Epithelial cell of esophagus (primary cell): ENCODE measurements at regions not wholly inside any gene's neighbourhood (a gene's known extent, or its start where the extent isn't known, plus 50 kb on each side); places are given as distances from the start of the nearest gene placed in this dataset.

Experiments
- DNase-seq: peaks from one replicate; pipeline ENCODE4 v3.0.0; 2010; ENCODE audit warnings: low read depth
- H3K4me3 ChIP-seq: 2 replicates; pipeline ENCODE4 v1.5.1; 2011; ENCODE audit warnings: mild to moderate bottlenecking, low read length, control low read depth
- CTCF ChIP-seq: IDR thresholded peaks from 2 replicates; pipeline ENCODE4 v1.5.1; 2011; ENCODE audit warnings: low read depth, mild to moderate bottlenecking, low read length, control low read depth, inconsistent platforms; ENCODE audit not compliant: insufficient read depth; ENCODE audit errors: missing control alignments

GRCh38 chr7:137172105-137172590 lies 171.4 kb downstream of the PTN start:
- DNase-seq: no peak
- no peak for TF ChIP-seq CTCF

GRCh38 chr7:137169282-137169698 lies 174.2 kb downstream of the PTN start:
- DNase-seq: peak; percentile 73
- peak; percentile 88 for TF ChIP-seq CTCF
- no peak overlapping the region for H3K4me3 ChIP-seq

More at GRCh38 chr7:137172105-137172590, 171.4 kb downstream of the PTN start:
- H3K4me3 ChIP-seq: no peak overlapping the region

GRCh38 chr7:137167609-137168008 lies 175.9 kb downstream of the PTN start:
- no peak for TF ChIP-seq CTCF
- H3K4me3 ChIP-seq: no peak overlapping the region
- DNase-seq: no peak

GRCh38 chr7:137166363-137166762 lies 177.2 kb downstream of the PTN start:
- no peak overlapping the region for H3K4me3 ChIP-seq
- no peak for TF ChIP-seq CTCF
- DNase-seq: peak; percentile 24

- no peak for TF ChIP-seq CTCF
- DNase-seq: no peak
- no peak overlapping the region for H3K4me3 ChIP-seq
Measured at GRCh38 chr7:137165786-137166185, 177.7 kb downstream of the PTN start.

- no peak for TF ChIP-seq CTCF
- no peak for DNase-seq
- H3K4me3 ChIP-seq: no peak overlapping the region
Measured at GRCh38 chr7:137165241-137165640, 178.3 kb downstream of the PTN start.

GRCh38 chr7:137164251-137164650 lies 179.3 kb downstream of the PTN start:
- DNase-seq: no peak
- no peak for TF ChIP-seq CTCF
- no peak overlapping the region for H3K4me3 ChIP-seq
